Vagina (tissue), 2 donors: ENCODE measurements at regions not wholly inside any gene's neighbourhood (a gene's known extent, or its start where the extent isn't known, plus 50 kb on each side); places are given as distances from the start of the nearest gene placed in this dataset.

Experiments
- CTCF ChIP-seq, 3 experiments: fragments of 450-650 bp in 2 of 3; fragments of 200-600 bp in 1 of 3; sonication (generic) in 1 of 3; IDR thresholded peaks; one replicate each; pipeline ENCODE4 v1.5.1; 2017 to 2019; ENCODE audit warnings: antibody characterized with exemption in 3 of 3, mild to moderate bottlenecking in 2 of 3, moderate library complexity in 2 of 3
- POLR2A ChIP-seq, 2 donors: fragments of 450-650 bp; IDR thresholded peaks; one replicate each; pipeline ENCODE4 v1.6.1; 2017; ENCODE audit warnings: antibody characterized with exemption in 2 of 2, mild to moderate bottlenecking in 2 of 2, moderate library complexity in 2 of 2

- no peak for TF ChIP-seq POLR2A (IDR thresholded peaks at IDR 0.05)
- TF ChIP-seq CTCF (IDR thresholded peaks at IDR 0.05) = no peak
These were observed 513.7 kb downstream of the PLA2G4A start for GRCh38 chr1:187342495-187342894.
